OCI-LY1 (cell line): ENCODE measurements at regions not wholly inside any gene's neighbourhood (a gene's known extent, or its start where the extent isn't known, plus 50 kb on each side); places are given as distances from the start of the nearest gene placed in this dataset.

ENCODE experiments used
- CTCF ChIP-seq: fragments of 200-600 bp; sonication (generic), shearing (Covaris generic); IDR thresholded peaks from 2 replicates; pipeline ENCODE4 v1.5.1; 2017; ENCODE audit warnings: mild to moderate bottlenecking, antibody characterized with exemption, low read length, moderate library complexity, mixed read lengths
- EZH2 ChIP-seq: fragments of 200-600 bp; sonication (generic), shearing (Covaris generic); IDR thresholded peaks from 2 replicates; pipeline ENCODE4 v1.8.0; 2017; ENCODE audit warnings: borderline replicate concordance, mixed run types, mild to moderate bottlenecking, antibody characterized with exemption, low read length, moderate library complexity, mixed read lengths

- no peak for TF ChIP-seq CTCF
- no peak for TF ChIP-seq EZH2
Measured at GRCh38 chr16:48965386-48965785, 316.3 kb downstream of the CBLN1 start.
